OCI-LY3 (cell line): ENCODE measurements at regions not wholly inside any gene's neighbourhood (a gene's known extent, or its start where the extent isn't known, plus 50 kb on each side); places are given as distances from the start of the nearest gene placed in this dataset.

ENCODE experiments used
- EZH2phosphoT487 ChIP-seq: fragments of 200-600 bp; shearing (Covaris generic); IDR thresholded peaks from 2 replicates; pipeline ENCODE4 v1.6.1; 2018; ENCODE audit warnings: antibody characterized with exemption, mixed run types, low read depth
- TF ChIP-seq, protein P1 (sequence below): fragments of 200-600, 300-600 bp; sonication (generic); IDR thresholded peaks from 2 replicates; pipeline ENCODE4 v1.5.1; 2014; ENCODE audit warnings: antibody characterized with exemption, low read length, low read depth

DNA sequence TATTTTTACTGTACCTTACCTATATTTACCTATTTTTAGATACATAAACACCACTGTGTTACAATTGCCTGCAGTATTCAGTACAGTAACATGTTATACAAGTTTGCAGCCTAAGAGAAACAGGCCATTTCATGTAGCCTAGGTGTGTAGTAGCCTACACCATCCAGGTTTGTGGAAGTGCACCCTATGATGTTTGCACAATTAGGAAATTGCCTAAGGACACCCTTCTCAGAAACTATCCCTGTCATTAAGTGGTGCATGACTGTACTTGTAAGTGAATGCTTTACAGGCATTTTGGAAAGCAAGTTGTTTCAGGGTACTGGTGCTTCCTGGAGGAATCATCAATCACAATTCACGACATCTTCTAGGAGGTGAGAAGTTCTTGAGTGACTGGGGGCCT is 991.8 kb upstream of the SLIT2 start:
- TF ChIP-seq, protein P1, sequence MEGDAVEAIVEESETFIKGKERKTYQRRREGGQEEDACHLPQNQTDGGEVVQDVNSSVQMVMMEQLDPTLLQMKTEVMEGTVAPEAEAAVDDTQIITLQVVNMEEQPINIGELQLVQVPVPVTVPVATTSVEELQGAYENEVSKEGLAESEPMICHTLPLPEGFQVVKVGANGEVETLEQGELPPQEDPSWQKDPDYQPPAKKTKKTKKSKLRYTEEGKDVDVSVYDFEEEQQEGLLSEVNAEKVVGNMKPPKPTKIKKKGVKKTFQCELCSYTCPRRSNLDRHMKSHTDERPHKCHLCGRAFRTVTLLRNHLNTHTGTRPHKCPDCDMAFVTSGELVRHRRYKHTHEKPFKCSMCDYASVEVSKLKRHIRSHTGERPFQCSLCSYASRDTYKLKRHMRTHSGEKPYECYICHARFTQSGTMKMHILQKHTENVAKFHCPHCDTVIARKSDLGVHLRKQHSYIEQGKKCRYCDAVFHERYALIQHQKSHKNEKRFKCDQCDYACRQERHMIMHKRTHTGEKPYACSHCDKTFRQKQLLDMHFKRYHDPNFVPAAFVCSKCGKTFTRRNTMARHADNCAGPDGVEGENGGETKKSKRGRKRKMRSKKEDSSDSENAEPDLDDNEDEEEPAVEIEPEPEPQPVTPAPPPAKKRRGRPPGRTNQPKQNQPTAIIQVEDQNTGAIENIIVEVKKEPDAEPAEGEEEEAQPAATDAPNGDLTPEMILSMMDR = no peak
- no peak for TF ChIP-seq EZH2phosphoT487
